HG02852 (cell line): ENCODE measurements at regions not wholly inside any gene's neighbourhood (a gene's known extent, or its start where the extent isn't known, plus 50 kb on each side); places are given as distances from the start of the nearest gene placed in this dataset.

ENCODE experiments used
- ATAC-seq: cut with Tn5 transposase; IDR thresholded peaks from one replicate; pipeline ENCODE4 v1.9.1; 2021; ENCODE audit warnings: mild to moderate bottlenecking, moderate library complexity; ENCODE audit not compliant: unreplicated experiment

DNA sequence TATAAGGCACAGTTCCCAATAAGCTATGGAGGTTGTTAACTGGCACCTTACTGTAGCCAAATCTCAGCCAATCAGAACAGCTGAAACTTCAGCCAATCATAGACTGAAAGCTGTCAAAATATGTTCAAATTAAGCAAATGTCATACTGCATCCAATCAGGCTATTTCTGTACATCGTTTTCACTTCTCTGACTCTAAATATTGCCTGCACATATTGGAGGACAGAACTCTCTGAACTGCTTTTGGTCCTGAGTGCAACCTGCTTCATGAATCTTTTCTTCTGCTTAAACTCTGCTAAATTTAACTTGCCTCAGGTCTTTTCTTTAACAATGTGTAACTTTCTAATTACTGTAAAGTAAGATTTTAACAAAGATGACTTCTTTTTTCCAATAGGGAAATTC, 1198.9 kb upstream of the PCDH7 start:
- ATAC-seq = no peak

DNA sequence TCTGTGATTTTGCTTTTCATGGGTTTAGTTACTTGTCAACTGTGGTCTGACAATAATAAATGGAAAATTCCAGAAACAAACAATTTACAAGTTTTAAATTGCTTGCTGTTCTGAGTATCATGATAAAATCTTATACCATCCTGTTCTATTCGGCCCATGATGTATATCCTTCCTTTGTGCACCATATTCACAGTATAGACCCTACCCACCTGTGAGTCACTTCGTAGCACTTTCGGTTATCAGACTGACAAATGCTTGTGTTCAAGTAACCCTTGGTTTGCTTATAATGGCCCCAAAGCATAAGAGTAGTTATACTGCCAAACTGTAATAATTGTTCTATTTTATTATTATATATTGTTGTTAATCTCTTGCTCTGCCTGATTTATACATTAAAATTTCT, 1183.4 kb upstream of the PCDH7 start:
- ATAC-seq = no peak

DNA sequence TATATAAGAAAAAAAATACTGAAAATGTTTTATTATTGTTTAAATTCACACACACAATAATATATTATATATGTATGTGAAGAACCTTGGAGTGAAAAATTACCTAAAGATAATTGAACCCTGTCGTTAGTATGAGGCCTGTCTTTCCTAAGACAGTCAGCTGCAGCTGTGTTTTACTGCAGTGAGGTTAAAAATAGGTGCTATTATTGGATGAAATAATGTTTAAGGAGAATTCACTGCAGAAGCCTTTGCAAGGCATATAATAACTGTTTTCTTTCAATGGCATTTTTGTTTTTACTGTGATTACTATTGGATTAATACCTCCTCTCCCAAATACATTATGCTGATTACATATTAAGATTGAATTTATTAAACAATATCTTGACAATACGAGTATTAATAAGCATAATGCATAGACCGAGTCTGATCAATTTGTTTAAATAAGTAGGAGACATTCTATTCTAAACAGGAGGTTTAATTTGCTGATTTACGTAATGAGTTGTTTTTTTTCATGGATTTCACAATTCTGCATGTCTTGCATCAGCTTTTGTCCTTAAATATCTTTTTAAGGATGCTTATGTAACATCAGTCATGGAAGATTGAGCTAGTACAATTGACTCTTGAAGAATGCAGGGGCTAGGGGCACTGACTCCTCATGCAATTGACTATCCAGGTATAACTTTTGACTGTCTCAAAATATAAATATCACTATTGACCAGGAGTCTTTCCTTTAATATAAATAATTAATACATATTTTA, 1181.1 kb upstream of the PCDH7 start:
- ATAC-seq = no peak

DNA sequence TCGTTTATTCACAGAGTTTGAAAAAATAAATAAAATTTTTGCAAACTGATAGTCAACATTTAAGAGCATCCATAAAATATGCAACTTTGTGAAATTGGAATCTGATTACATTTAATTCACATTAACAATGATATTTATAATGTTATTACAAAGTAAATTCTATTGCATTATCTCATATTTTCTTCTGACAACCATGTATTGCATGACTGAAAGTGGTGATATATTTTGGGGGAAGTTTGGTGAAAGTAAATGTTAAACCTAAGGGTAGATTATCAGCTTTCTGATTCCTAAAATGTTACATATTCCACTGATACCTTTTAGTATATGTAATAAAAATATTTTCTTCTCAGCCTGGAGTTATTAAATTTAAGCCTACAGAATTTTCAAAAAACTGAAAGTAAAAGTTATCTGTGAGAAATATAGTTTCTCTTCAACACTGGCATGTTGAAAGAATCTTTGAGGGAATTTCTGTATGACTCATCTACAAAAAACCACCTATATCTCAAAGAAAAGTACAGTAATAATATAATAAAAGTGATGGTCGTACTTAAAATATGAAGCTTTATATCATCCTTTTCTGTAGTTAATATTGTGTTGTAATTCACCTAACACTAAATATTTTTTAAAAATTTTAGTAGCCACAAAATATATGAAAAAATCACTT, 1179.6 kb upstream of the PCDH7 start:
- peak; percentile 75 for ATAC-seq

DNA sequence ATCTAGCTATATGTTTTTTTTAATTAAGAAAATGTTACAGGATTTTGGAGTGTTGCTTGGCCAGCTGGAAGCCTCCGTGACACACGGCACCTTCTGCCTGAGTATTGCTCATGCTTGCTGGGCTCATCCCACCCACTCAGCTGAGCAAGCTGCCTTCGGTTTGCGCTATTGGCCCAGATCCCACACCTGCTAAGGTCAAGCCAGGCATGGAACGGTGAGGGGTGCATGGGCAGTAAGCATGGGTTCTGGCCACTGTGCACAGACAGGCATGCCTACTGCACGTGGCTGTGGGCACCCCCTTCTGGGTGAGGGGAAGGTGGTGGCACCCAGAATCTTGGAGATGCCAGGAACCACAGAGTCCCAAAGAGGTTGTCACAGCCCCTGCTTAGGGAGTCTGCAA, 1178.4 kb upstream of the PCDH7 start:
- no peak for ATAC-seq

DNA sequence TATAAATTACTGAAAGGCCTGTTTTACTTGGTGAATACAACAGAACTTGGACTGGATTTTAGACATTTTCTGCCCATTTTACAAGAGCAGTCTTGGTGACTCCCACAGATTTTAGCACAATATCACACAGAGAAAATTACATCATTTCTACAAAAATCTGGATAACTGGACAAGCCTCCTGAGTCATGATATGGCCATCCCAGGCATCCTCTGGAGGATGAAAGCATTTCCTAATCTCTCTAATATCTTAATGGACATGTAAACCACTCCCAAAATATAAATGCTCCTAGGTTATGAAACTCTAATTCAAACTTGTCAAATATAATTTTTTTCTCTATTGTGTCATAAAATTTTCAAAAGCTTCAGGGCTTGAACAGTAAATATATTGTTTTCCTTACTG, 1170.8 kb upstream of the PCDH7 start:
- ATAC-seq = no peak

DNA sequence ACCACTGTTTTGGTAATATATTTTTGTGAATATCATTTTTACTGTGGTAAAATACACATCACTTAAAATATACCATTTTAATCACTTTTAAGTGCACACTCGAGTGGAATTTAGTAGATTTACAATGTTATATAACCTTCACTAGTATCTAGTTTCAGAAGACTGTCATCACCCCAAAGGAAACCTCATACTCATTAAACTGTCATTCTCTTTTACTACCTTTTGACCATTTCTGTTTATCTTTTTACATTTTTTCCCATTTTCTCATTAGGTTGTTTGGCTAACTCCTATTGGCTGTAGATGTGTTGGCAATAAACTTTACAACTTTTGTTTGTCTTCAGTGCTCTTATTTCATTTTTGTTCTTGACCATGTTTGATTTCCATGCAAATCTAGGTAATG, 1168.3 kb upstream of the PCDH7 start:
- ATAC-seq = no peak

DNA sequence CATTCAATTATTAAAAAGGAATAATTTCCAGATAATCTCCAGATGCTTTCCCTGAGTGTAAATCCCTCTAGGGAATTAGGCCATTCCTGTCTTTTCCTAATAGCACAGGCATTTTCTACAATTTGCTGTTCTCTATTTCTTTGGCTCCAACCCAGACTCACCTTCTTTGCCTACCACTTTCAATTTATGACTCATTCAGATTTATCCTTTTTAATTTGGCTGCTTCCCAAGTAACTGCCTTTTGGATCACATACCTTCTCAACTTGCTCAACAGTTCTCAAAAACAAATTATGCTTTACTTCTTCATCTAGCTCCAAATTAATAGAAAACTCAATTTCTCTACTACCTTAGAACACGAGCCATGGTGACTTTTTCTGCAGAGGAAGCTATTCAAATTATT, 1166.3 kb upstream of the PCDH7 start:
- no peak for ATAC-seq

DNA sequence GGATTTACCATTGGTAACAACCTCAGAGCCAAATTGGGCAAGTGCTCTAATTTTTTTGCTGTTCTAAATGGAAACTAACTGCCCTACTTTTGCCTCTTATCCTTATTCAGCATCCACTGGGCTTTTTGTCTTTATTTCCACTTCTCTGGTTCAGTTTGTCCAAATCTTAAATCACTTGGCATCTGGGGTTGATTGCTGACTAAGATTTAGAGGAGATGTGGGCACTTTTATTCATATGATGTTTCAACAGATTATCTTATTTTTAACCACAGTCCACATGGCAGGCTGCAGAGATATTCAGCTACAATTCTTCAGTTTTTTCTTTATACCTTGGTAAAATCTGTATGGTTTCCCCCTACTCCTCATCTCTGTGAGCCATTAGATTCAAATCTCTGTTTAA, 1161.4 kb upstream of the PCDH7 start:
- ATAC-seq = no peak

DNA sequence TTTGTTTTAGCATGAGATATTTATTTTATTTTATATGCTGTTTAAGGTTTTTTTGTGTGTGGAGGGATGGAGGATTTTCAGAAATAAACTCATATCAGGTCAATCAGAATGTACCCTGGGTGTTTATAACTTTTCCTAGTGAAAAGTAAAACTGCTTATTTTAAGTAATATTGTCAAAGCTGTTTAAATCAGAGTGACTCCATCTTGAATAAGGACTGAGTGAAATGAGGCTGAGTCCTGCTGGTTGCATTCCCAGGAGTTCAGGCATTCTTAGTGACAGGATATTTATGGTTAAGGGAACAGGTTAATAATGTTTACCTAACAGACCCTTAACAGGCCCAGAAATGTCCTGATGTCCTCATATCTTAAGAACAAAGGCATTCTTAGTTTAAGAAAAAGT, 1160.9 kb upstream of the PCDH7 start:
- no peak for ATAC-seq

DNA sequence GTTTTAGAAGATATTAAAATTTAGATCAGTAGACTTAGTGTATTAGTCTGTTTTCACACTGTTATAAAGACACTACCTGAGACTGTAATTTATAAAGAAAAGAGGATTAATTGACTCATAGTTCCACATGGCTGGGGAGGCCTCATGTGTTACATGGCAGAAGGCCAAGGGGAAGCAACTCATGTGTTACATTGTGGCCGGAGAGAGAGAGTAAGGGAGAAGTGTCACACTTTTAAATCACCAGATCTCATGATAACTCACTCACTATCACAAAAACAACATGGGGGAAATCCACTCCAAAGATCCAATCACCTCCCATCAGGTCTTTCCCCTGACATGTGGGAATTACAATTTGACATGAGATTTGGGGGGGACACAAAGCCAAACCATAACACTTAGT, 1159.7 kb upstream of the PCDH7 start:
- ATAC-seq = no peak

DNA sequence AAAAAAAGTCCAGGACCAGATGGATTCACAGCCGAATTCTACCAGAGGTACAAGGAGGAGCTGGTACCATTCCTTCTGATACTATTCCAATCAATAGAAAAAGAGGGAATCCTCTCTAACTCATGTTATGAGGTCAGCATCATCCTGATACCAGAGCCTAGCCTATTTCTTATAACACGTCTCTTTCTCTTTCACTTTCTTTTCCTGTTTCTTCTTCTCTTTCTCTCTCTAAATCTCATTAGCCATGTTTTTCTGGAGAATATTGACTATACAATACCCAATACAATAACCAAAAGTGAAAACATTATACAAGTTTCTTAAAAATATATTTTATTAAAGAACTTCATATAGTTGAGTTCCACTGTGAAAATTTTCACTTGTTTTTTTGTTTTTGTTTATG, 1154.9 kb upstream of the PCDH7 start:
- no peak for ATAC-seq

DNA sequence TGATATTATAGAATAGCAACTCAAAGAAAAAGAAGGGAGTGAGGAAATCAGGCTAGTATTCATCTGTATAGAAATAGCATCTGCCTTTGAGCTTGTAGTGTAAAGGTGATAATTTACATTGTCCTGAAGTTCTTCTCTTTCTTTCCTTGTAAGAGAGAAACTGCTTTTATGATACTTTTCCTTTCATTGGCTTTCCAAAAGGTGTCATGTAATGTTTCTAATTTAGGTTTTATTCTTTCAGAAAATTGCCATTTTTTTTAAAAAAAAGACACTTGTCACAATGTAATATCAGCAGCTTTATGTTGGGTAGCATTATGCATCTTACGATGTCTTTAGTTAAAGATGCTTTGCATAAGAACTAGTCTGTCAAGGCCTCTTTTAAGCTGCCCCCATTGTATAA, 1153.8 kb upstream of the PCDH7 start:
- ATAC-seq = no peak

DNA sequence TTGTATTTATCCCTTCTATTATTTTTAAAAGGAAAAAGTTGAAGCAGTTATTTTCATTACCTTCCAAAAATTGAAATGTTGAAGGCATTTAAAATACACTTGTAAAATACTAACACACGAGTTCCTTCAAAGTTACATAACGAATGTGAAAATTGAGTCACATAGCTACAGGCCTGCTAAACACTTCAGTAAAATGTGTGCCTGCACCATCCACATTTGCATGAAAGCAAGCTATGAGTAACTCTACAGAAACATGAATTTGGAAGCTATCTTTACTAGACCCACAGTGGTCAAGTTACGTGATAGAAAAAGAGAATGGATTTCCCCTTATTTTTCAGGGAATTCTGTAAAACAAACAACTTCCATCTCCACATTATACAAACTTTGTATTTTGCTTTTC, 1148.8 kb upstream of the PCDH7 start:
- no peak for ATAC-seq

DNA sequence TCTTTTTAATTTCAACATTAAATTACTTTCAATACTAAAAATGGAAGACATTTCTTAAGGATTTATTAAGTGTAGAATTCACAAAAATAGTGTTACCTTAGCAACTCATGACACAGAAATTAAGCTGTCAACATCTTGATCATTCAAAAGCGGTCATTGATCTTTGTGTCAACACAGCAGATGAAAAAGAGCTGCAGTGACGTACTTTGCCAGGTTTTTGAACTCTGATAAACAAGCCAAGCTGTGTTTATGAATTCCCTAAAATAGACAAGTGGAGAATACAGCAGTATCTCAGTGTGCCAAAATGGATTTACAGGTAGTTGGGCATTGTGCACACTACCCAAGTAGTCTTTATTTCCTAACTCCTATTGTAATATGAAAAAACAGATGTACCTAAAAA, 1141.8 kb upstream of the PCDH7 start:
- no peak for ATAC-seq

DNA sequence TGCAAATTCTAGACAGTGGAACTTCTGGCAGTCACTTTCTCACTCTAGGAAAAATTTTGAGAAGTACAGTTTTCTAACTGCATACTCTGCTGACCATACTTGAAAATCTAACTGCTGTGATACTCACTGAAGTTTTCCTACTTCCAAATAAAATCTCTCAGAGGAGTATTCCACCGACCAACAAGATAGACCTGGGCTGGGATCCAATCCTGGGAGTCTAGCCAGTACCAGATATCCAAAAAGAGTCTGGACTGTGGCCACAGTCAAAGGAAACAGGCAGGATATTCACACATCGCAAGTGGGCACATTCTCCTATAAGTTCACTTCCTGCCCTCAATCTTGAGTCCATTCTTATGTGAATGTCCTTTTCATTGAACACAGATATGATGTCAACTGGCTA, 1138.7 kb upstream of the PCDH7 start:
- ATAC-seq = no peak

DNA sequence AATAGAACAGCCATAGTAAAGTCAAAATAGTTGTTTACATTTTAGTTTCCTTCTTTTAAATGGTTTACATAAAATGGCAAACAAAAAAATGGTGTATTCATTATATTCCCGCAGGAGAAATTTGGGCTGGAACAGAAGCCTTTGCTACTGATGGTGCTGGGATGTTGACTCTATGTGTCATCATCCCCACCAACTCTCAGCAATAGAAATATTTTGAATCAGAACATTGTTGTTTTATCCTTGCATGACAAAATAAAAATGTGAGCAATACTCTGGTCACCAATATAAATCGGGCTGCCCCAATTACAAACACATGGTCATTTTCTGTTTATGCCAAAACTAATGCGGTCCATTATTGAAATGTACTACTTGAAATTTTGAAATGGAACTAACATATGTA, 1131.6 kb upstream of the PCDH7 start:
- no peak for ATAC-seq

DNA sequence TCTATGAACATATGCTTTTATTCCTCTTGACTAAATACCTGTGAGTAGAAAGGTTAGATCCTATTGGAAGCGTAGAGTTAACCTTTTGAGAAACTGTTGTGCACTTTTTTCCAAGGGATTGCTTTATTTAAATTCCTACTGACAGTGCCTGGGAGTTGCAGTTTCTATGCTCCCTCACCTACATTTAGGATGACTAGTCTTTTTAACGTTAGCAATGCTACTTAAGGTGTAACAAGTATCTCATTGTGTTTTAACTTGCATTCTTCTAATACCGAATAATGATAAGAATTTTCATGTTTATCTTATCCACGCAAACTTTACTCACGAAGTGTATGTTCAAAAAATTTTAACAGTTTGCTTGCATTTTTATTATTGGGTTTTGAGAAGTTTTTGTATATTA, 1123.9 kb upstream of the PCDH7 start:
- no peak for ATAC-seq

DNA sequence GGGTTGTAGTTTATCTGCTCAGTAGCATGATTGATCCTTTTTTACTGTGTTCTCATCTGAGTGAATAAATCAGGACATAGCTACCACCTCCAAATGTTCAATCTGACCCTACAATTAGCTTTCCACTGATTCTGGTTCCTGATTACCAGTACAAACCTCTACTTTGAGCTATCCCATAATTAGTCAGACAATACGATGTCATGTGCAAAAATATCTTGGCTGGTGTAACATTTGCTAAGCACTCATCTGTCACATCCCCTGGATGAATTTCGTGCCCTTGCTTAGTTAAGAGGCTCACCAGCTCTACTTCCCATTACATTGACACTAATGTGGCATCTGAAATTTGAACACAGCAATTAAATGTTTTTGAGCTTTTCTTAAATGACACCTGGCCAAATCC, 1101.0 kb upstream of the PCDH7 start:
- no peak for ATAC-seq

DNA sequence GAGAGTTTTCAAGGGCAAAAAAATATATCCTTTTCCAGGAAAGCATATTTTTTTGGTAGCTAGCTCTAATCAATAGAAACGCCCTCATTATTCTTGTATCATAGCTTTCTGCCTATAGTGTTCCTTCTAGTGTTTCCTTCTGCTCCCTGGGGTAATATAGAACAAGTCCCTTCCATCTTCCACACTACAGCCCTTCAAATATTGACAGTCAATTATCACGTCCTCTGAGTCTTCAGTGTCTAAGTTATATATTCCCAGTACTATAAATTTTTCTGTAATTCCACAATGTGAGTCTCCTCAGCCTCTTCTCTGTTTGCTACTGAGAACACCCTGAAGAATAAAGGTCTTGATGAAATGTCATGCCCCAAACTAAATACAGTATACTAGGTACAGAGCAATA, 1088.0 kb upstream of the PCDH7 start:
- ATAC-seq = no peak

DNA sequence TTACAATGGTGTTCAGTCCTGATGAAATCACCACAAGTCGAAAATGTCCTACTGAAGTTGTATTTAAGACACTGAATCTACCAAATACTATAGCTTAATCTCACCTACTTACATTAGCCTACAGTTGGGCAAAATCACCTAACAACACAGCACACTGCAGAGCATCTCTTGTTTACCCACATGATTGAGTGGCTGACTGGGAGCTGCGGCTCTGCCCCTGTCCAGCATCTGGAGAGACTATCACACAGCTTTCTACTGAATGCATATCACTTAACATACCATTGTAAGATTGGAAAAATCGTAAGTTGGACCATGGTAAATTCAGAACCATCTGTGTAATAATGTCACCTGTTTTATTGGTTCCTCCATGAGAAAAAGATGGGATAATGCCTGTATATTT, 1083.2 kb upstream of the PCDH7 start:
- ATAC-seq = no peak

DNA sequence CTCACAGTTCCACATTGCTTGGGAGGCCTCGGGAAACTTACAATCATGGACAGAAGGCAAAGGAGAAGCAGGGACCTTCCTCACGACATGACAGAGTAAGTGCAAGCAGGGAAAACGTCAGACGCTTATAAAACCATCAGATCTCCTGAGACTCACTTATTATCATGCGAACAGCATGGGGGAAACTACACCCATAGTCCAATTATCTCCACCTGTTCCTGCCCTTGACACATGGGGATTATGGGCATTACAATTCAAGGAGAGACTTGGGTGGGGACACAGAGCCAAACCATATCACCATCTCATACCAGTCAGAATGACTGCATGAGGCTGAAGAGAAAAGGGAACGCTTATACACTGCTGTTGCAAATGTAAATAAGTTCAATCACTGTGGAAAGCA, 1066.9 kb upstream of the PCDH7 start:
- no peak for ATAC-seq

DNA sequence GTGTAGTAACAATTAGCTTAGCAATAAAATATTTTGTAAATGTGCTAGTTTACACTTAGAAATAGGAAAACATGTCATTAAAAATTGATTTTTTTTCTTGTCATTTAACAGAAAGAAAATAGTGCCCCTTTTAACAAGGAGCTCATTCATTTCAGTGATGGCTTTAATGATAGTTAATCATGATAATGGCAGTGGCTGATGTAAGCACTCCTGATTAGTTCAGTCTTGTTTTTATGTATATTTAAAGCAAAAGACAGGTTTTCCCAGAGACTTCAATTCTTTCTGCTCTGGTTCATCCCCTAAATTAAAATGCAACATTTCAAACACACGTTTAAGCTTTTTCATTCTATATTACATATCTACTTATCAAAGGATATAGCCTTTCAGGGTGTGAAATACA, 1039.5 kb upstream of the PCDH7 start:
- ATAC-seq = no peak
